Endothelial cell (in vitro differentiated cells): ENCODE measurements at regions not wholly inside any gene's neighbourhood (a gene's known extent, or its start where the extent isn't known, plus 50 kb on each side); places are given as distances from the start of the nearest gene placed in this dataset.
"Not testable (repeated sequence)": the region's sequence is repeated elsewhere in the genome, so short reads cannot be mapped to it uniquely, and the experiment has no call there.

Source experiments
- DNase-seq: peaks from one replicate; pipeline ENCODE4 v3.0.0; 2021; ENCODE audit warnings: low spot score
- H3K27ac Mint-ChIP-seq: one replicate; pipeline ENCODE4 v1.8.0; 2021; ENCODE audit warnings: mixed read lengths, inconsistent platforms; ENCODE audit not compliant: unreplicated experiment
- H3K27me3 Mint-ChIP-seq: one replicate; pipeline ENCODE4 v1.8.0; 2021; ENCODE audit warnings: mild to moderate bottlenecking, moderate library complexity, mixed read lengths, inconsistent platforms; ENCODE audit not compliant: unreplicated experiment
- H3K36me3 Mint-ChIP-seq: one replicate; pipeline ENCODE4 v1.8.0; 2021; ENCODE audit warnings: mild to moderate bottlenecking, low read depth, mixed read lengths, inconsistent platforms; ENCODE audit not compliant: unreplicated experiment
- H3K4me1 Mint-ChIP-seq: one replicate; pipeline ENCODE4 v1.8.0; 2021; ENCODE audit warnings: mild to moderate bottlenecking, mixed read lengths, inconsistent platforms; ENCODE audit not compliant: unreplicated experiment
- H3K4me3 Mint-ChIP-seq: one replicate; pipeline ENCODE4 v1.8.0; 2021; ENCODE audit warnings: mild to moderate bottlenecking, mixed read lengths, inconsistent platforms; ENCODE audit not compliant: unreplicated experiment
- H3K9me3 Mint-ChIP-seq: one replicate; pipeline ENCODE4 v1.8.0; 2021; ENCODE audit warnings: mixed read lengths, inconsistent platforms; ENCODE audit not compliant: unreplicated experiment
- TF ChIP-seq, protein P1 (sequence below): fragments of 200-600 bp; sonication (generic); IDR thresholded peaks from one replicate; pipeline ENCODE4 v1.5.0; 2021; ENCODE audit warnings: antibody characterized with exemption; ENCODE audit not compliant: unreplicated experiment

DNA sequence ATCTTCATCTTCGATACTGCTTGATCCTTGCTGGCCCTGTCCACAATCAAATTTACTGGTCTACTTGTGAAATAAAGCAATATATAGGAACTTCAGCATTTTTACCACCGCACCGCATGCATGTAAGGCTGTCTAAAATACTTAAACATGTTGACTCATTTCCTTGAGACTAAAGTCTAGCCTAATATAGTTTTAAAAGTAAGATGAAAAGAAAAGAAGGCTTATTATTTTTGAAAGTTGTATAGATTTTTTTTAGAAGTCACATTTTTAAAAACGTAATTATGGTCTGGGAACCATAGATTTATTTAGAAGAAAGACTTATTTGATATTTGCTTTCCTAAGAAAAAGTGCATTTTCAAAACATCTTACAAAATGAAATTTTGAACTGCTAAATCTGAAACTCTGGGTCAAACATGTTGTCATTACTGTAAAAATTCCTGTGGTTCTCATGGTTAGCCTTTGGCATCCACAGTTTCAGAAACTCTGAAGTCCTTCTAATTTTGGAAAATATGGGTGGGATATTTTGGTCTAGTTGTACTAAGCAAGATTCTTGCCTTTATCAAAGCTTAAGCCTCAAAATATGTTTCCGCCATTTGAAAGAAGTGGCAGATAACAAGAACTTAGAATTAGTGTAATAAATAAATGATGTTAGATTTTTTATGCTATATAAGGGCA is 423.5 kb upstream of the CTSO start:
- Mint-ChIP-seq H3K4me3 (no peak overlapping the region), H3K36me3 (no peaks in the 10 kb centered on the region), H3K27ac (no peak overlapping the region), H3K27me3 (peaks cover 1% of the 10 kb centered on the region), H3K9me3 (no peaks in the 10 kb centered on the region), H3K4me1 (no peaks in the 10 kb centered on the region)
- DNase-seq, result no peak
- TF ChIP-seq, protein P1, sequence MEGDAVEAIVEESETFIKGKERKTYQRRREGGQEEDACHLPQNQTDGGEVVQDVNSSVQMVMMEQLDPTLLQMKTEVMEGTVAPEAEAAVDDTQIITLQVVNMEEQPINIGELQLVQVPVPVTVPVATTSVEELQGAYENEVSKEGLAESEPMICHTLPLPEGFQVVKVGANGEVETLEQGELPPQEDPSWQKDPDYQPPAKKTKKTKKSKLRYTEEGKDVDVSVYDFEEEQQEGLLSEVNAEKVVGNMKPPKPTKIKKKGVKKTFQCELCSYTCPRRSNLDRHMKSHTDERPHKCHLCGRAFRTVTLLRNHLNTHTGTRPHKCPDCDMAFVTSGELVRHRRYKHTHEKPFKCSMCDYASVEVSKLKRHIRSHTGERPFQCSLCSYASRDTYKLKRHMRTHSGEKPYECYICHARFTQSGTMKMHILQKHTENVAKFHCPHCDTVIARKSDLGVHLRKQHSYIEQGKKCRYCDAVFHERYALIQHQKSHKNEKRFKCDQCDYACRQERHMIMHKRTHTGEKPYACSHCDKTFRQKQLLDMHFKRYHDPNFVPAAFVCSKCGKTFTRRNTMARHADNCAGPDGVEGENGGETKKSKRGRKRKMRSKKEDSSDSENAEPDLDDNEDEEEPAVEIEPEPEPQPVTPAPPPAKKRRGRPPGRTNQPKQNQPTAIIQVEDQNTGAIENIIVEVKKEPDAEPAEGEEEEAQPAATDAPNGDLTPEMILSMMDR, result no peak

DNA sequence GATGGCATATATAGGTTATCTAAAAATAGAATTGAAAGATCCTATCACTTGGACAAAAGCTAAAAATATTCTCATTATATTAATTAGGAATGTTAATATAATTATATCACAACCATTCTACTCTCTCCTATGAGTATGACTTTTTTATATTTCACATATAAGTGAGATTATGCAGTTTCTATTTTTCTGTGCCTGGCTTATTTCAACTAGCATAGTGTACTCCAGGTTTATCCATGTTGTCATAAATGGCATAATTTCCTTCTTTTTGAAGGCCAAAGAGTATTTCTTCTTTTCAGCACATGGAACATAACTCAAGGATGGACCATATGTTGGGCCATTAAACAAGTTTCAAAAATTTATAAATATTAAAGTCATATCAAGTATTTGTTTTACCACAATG is 421.2 kb upstream of the CTSO start:
- no peak for DNase-seq
- TF ChIP-seq, protein P1, result no peak
- H3K4me3 Mint-ChIP-seq, result no peak overlapping the region
- no peaks in the 10 kb centered on the region for H3K4me1 Mint-ChIP-seq
- H3K9me3 Mint-ChIP-seq, result no peaks in the 10 kb centered on the region
- H3K36me3 Mint-ChIP-seq, result no peaks in the 10 kb centered on the region
- H3K27ac Mint-ChIP-seq, result no peak overlapping the region
- peaks cover 1% of the 10 kb centered on the region for H3K27me3 Mint-ChIP-seq

DNA sequence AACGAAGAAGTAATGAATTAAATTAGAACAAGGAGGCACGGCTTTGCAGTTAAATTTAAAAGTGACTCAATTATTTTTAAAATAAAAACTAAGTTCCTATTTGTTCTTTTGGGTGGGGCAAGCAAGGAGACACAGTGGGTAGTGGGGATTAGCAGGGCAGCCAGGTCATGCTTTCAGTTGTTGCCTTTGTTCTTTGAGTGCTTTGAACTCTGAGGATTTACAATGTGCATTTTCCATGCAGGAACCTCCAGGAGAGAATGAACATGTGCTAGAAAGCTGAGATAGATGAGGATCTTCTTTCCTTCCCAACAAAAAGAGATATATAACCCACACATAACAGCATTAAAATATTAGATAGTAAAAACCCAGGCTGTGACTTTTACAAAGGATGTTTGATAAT is 420.4 kb upstream of the CTSO start:
- TF ChIP-seq, protein P1, result no peak
- Mint-ChIP-seq H3K27me3 (peaks cover 1% of the 10 kb centered on the region), H3K27ac (no peak overlapping the region), H3K4me3 (no peak overlapping the region), H3K36me3 (no peaks in the 10 kb centered on the region), H3K4me1 (no peaks in the 10 kb centered on the region), H3K9me3 (no peaks in the 10 kb centered on the region)
- DNase-seq, result no peak

DNA sequence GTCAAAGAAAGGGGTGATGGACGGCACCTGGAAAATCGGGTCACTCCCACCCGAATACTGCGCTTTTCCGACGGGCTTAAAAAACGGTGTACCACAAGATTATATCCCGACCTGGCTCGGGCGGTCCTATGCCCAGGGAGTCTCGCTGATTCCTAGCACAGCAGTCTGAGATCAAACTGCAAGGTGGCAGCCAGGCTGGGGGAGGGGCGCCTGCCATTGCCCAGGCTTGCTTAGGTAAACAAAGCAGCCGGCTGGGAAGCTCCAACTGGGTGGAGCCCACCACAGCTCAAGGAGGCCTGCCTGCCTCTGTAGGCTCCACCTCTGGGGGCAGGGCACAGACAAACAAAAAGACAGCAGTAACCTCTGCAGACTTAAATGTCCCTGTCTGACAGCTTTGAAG is 413.8 kb upstream of the CTSO start:
- not testable (repeated sequence) for H3K36me3 Mint-ChIP-seq, DNase-seq, H3K4me1 Mint-ChIP-seq, H3K4me3 Mint-ChIP-seq, H3K27me3 Mint-ChIP-seq, H3K27ac Mint-ChIP-seq, H3K9me3 Mint-ChIP-seq

DNA sequence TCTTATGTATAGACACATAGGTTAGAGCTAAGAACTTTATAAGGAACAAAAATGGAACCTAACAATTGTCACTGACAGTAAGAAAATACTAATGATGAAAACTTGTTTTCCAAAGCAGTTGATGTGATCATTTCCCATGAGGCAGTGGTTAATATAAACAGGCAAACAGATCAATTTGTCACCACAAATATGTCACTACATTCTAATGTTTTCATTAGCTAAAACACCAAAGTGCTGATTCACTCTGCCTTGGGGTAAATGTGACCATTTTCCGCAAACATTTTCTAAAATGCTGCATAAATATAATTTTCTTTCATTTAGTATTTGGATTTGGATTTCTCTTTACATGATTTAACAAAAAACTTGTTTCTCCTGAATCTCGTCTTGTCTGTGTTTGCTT is 408.9 kb upstream of the CTSO start:
- H3K27me3 Mint-ChIP-seq, result no peaks in the 10 kb centered on the region
- no peaks in the 10 kb centered on the region for H3K9me3 Mint-ChIP-seq
- H3K36me3 Mint-ChIP-seq, result no peaks in the 10 kb centered on the region
- no peak overlapping the region for H3K27ac Mint-ChIP-seq
- TF ChIP-seq, protein P1, result no peak
- no peaks in the 10 kb centered on the region for H3K4me1 Mint-ChIP-seq
- H3K4me3 Mint-ChIP-seq, result no peak overlapping the region
- DNase-seq, result no peak
